Panc1 (cell line): ENCODE measurements at regions not wholly inside any gene's neighbourhood (a gene's known extent, or its start where the extent isn't known, plus 50 kb on each side); places are given as distances from the start of the nearest gene placed in this dataset.
"Not testable (repeated sequence)": the region's sequence is repeated elsewhere in the genome, so short reads cannot be mapped to it uniquely, and the experiment has no call there.

Experiments used
- ATAC-seq: fragments of 200-7000 bp; cut with Tn5 transposase; 2 replicates; pipeline ENCODE4 v1.9.1; 2020; ENCODE audit warnings: mild to moderate bottlenecking, moderate library complexity
- BruUV-seq: library from RNA; stranded (reverse); fragments of 400-500 nt; replicated peaks from 2 replicates; lab custom pipeline; 2021; lab: Mats Ljungman, UMichigan
- CTCF ChIA-PET: fragments of 300-600 bp; sonication (Branson Sonifier 250); formaldehyde crosslinking; loops from one replicate; lab custom pipeline; 2022; ENCODE audit warnings: antibody characterized with exemption; lab: Charles Lee
- POLR2A ChIA-PET: fragments of 300-600 bp; sonication (Branson Sonifier 250); formaldehyde crosslinking; loops from one replicate; lab custom pipeline; 2022; ENCODE audit warnings: antibody characterized with exemption; lab: Charles Lee
- DNase-seq: peaks from one replicate; pipeline ENCODE4 v3.0.0-alpha.2; 2010; ENCODE audit warnings: low read depth, low spot score
- H3K27ac ChIP-seq: 2 replicates; pipeline ENCODE4 v1.5.1; 2011; ENCODE audit warnings: mild to moderate bottlenecking, low read length, inconsistent platforms
- H3K27me3 ChIP-seq: fragments of 200-500 bp; sonication (Bioruptor generic); 2 replicates; pipeline ENCODE4 v1.6.0; 2014; ENCODE audit warnings: low read length, inconsistent platforms; ENCODE audit not compliant: control insufficient read depth, insufficient read depth
- H3K36me3 ChIP-seq: fragments of 200-500 bp; sonication (Bioruptor generic); 2 replicates; pipeline ENCODE4 v1.5.1; 2014; ENCODE audit warnings: inconsistent platforms, mild to moderate bottlenecking, low read length, moderate library complexity; ENCODE audit not compliant: control insufficient read depth, insufficient read depth
- H3K4me1 ChIP-seq: 2 replicates; pipeline ENCODE4 v1.5.1; 2011; ENCODE audit warnings: inconsistent platforms, mild to moderate bottlenecking, low read length, moderate library complexity; ENCODE audit not compliant: control insufficient read depth, insufficient read depth
- H3K4me3 ChIP-seq, 2 experiments: 2 replicates each; pipeline ENCODE4 v1.5.1; 2011 to 2012; ENCODE audit warnings: low read depth in 2 of 2, low read length in 2 of 2, mild to moderate bottlenecking in 2 of 2, inconsistent platforms in 1 of 2, moderate library complexity in 1 of 2
- H3K9me3 ChIP-seq: fragments of 200-500 bp; sonication (Bioruptor generic); 2 replicates; pipeline ENCODE4 v1.5.1; 2014; ENCODE audit warnings: low read depth, mild to moderate bottlenecking, inconsistent platforms, low read length, moderate library complexity; ENCODE audit not compliant: control insufficient read depth, insufficient read depth
- POLR2AphosphoS5 ChIP-seq: IDR thresholded peaks from 2 replicates; pipeline ENCODE4 v1.6.1; 2012; ENCODE audit warnings: mild to moderate bottlenecking, low read depth, low read length, moderate library complexity
- SIN3A ChIP-seq: IDR thresholded peaks from 2 replicates; pipeline ENCODE4 v1.6.1; 2012; ENCODE audit warnings: low read depth, mild to moderate bottlenecking, low read length, moderate library complexity, borderline replicate concordance; ENCODE audit not compliant: insufficient read depth
- TCF7L2 ChIP-seq: IDR thresholded peaks from 2 replicates; pipeline ENCODE4 v1.6.1; 2011; ENCODE audit warnings: mild to moderate bottlenecking, low read depth, low read length, inconsistent platforms
- in situ Hi-C: cut with HindIII; loops from 2 replicates; pipeline ENCODE4 v1.10.0; 2016; ENCODE audit warnings: low sequenced_read_pairs, low pct_unique_long_range_greater_than_20kb
- intact Hi-C: fragments of 100-400 bp; cut with micrococcal nuclease; formaldehyde crosslinking; loops from one replicate; pipeline ENCODE4 v1.10.0; 2022; ENCODE audit not compliant: unreplicated experiment
- TF ChIP-seq, protein P1 (sequence below), 2 experiments: IDR thresholded peaks; 2 replicates each; pipeline ENCODE4 v1.6.1; 2011 to 2012; ENCODE audit warnings: low read depth in 2 of 2, control low read depth in 1 of 2, low read length in 1 of 2, mild to moderate bottlenecking in 1 of 2, moderate library complexity in 1 of 2; ENCODE audit not compliant: insufficient read depth in 1 of 2
- TF ChIP-seq, protein P2 (sequence below): fragments of 450-650 bp; IDR thresholded peaks from 2 replicates; pipeline ENCODE4 v1.5.1; 2017; ENCODE audit warnings: mild to moderate bottlenecking

DNA sequence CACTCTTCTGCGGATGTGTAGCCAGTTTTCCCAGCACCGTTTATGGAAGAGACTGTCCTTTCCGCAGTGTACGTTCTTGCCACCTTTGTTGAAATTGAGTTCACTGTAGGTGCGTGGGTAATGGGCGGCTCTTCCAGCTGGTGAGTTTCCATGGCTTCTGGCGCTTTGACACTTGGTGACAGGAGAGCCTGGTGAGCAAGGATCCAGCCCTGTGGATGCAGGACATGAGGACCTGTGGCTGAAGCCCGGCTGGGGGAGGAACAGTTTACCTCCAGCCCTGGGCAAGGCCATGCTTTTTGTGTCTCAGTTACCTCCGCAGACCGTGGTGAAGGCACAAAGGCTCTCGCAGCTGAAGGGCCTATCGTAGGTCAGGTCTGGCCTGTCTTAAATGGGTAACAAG, 166.5 kb downstream of the LAT start:
- Histone ChIP-seq H3K9me3 (no peaks in the 10 kb centered on the region), H3K36me3 (no peaks in the 10 kb centered on the region), H3K27me3 (no peaks in the 10 kb centered on the region), H3K4me3 (no peak overlapping the region), H3K27ac (no peak overlapping the region), H3K4me1 (no peaks in the 10 kb centered on the region)
- in situ Hi-C loops (no loop called here), intact Hi-C loops (no loop called here)
- TF ChIP-seq, protein P1, sequence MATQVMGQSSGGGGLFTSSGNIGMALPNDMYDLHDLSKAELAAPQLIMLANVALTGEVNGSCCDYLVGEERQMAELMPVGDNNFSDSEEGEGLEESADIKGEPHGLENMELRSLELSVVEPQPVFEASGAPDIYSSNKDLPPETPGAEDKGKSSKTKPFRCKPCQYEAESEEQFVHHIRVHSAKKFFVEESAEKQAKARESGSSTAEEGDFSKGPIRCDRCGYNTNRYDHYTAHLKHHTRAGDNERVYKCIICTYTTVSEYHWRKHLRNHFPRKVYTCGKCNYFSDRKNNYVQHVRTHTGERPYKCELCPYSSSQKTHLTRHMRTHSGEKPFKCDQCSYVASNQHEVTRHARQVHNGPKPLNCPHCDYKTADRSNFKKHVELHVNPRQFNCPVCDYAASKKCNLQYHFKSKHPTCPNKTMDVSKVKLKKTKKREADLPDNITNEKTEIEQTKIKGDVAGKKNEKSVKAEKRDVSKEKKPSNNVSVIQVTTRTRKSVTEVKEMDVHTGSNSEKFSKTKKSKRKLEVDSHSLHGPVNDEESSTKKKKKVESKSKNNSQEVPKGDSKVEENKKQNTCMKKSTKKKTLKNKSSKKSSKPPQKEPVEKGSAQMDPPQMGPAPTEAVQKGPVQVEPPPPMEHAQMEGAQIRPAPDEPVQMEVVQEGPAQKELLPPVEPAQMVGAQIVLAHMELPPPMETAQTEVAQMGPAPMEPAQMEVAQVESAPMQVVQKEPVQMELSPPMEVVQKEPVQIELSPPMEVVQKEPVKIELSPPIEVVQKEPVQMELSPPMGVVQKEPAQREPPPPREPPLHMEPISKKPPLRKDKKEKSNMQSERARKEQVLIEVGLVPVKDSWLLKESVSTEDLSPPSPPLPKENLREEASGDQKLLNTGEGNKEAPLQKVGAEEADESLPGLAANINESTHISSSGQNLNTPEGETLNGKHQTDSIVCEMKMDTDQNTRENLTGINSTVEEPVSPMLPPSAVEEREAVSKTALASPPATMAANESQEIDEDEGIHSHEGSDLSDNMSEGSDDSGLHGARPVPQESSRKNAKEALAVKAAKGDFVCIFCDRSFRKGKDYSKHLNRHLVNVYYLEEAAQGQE (IDR thresholded peaks at IDR 0.05; ENCODE audit: insufficient read depth in 1 of 2, low read depth in 2 of 2, low read length in 1 of 2), result no peak
- TF ChIP-seq SIN3A (no peak), POLR2AphosphoS5 (no peak), TCF7L2 (no peak)
- TF ChIP-seq, protein P2, sequence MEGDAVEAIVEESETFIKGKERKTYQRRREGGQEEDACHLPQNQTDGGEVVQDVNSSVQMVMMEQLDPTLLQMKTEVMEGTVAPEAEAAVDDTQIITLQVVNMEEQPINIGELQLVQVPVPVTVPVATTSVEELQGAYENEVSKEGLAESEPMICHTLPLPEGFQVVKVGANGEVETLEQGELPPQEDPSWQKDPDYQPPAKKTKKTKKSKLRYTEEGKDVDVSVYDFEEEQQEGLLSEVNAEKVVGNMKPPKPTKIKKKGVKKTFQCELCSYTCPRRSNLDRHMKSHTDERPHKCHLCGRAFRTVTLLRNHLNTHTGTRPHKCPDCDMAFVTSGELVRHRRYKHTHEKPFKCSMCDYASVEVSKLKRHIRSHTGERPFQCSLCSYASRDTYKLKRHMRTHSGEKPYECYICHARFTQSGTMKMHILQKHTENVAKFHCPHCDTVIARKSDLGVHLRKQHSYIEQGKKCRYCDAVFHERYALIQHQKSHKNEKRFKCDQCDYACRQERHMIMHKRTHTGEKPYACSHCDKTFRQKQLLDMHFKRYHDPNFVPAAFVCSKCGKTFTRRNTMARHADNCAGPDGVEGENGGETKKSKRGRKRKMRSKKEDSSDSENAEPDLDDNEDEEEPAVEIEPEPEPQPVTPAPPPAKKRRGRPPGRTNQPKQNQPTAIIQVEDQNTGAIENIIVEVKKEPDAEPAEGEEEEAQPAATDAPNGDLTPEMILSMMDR, result no peak
- ATAC-seq (no peak), DNase-seq (no peak)
- CTCF ChIA-PET, result no interaction called here
- POLR2A ChIA-PET, result no interaction called here
- no TSS peak for BruUV-seq

DNA sequence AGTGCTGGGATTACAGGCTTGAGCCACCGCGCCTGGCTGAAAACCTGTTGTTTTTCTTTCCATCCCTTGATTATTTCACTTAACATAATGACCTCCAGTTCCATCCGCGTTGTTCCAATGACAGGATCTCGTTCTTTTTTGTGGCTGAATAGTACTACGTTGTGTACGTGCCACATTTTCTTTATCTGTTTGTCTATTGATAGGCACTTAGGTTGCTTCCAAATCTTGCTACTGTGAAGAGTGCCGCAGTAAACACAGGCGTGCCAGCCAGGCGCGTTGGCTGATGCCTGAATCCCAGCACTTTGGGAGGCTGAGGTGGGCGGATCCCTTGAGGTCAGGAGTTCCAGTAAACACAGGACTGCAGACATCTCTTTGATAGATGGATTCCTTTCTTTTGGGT, 165.1 kb downstream of the LAT start:
- H3K36me3 ChIP-seq, in situ Hi-C loops, DNase-seq, POLR2A ChIA-PET, H3K4me1 ChIP-seq, H3K9me3 ChIP-seq, H3K4me3 ChIP-seq, CTCF ChIA-PET, intact Hi-C loops, BruUV-seq, H3K27ac ChIP-seq, H3K27me3 ChIP-seq, ATAC-seq: not testable (repeated sequence)

DNA sequence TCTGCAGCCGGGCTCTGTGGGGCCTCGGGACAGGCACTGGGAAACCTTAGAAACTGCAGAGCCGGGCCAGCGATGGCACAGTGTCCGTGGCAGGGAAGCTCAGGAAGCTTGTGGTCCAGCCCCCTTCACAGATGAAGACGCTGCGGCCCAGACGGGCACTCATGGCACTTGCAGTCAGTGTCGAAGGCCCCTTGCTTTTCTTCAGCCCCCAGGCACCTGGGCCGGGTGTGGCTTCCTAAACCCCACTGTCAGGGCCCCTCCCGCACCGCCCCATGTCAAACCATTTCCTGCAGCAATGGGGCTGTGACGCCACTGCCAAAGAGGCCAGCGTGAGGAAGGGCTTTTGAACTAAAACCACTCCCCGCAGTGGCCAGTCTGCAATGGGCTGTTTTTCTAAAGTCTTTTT, 164.0 kb downstream of the LAT start:
- TF ChIP-seq SIN3A, result no peak
- no peak for TF ChIP-seq POLR2AphosphoS5
- TF ChIP-seq, protein P1 (IDR thresholded peaks at IDR 0.05; ENCODE audit: insufficient read depth in 1 of 2, low read depth in 2 of 2, low read length in 1 of 2), result no peak
- TF ChIP-seq, protein P2, result no peak
- no peak for TF ChIP-seq TCF7L2
- no peaks in the 10 kb centered on the region for H3K27me3 ChIP-seq
- in situ Hi-C loops, result no loop called here
- BruUV-seq, result no TSS peak
- ChIA-PET CTCF (no interaction called here), POLR2A (no interaction called here)
- no peaks in the 10 kb centered on the region for H3K36me3 ChIP-seq
- H3K4me1 ChIP-seq, result no peaks in the 10 kb centered on the region
- ATAC-seq (no peak), DNase-seq (no peak)
- H3K9me3 ChIP-seq, result no peaks in the 10 kb centered on the region
- intact Hi-C loops, result no loop called here
- no peak overlapping the region for H3K4me3 ChIP-seq
- no peak overlapping the region for H3K27ac ChIP-seq
